GM13976 (cell line): ENCODE measurements at regions not wholly inside any gene's neighbourhood (a gene's known extent, or its start where the extent isn't known, plus 50 kb on each side); places are given as distances from the start of the nearest gene placed in this dataset.

Source experiments
- DNase-seq: peaks from one replicate; pipeline ENCODE4 v3.0.0; 2012; ENCODE audit warnings: low spot score
- CTCF ChIP-seq: IDR thresholded peaks from 2 replicates; pipeline ENCODE4 v1.5.1; 2012; ENCODE audit warnings: borderline replicate concordance, mild to moderate bottlenecking; ENCODE audit not compliant: insufficient read depth; ENCODE audit errors: extremely low read depth, missing control alignments, control extremely low read depth
- in situ Hi-C: fragments of 300-500 bp; cut with MboI; formaldehyde crosslinking; loops from one replicate; pipeline ENCODE4 v1.12.0; 2022; ENCODE audit warnings: low sequenced_read_pairs, mixed read lengths, inconsistent platforms; ENCODE audit not compliant: unreplicated experiment

GRCh38 chr11:11027288-11027687 lies 169.4 kb upstream of the ZBED5 start:
- no peak for DNase-seq
- in situ Hi-C loops = loop anchor here (10.0 to 25.0 kb wide), 3 partner anchors 232 to 758 kb away; no protein-coding TSS in a partner anchor
- no peak for TF ChIP-seq CTCF

GRCh38 chr11:11025087-11025486 lies 167.2 kb upstream of the ZBED5 start:
- in situ Hi-C loops = loop anchor here (10.0 to 25.0 kb wide), 3 partner anchors 230 to 760 kb away; no protein-coding TSS in a partner anchor
- DNase-seq = no peak
- no peak for TF ChIP-seq CTCF

GRCh38 chr11:11022125-11022730 lies 164.4 kb upstream of the ZBED5 start:
- peak; percentile 38 for DNase-seq
- TF ChIP-seq CTCF = no peak
- in situ Hi-C loops = loop anchor here (5.0 to 10.0 kb wide), 3 partner anchors 90 to 763 kb away; no protein-coding TSS in a partner anchor

- DNase-seq = no peak
- in situ Hi-C loops = loop anchor here (5.0 to 10.0 kb wide), 3 partner anchors 89 to 763 kb away; no protein-coding TSS in a partner anchor
- no peak for TF ChIP-seq CTCF
Observed at GRCh38 chr11:11021563-11021962, 163.7 kb upstream of the ZBED5 start.

- DNase-seq = no peak
- in situ Hi-C loops = loop anchor here (5.0 to 10.0 kb wide), 3 partner anchors 88 to 764 kb away; no protein-coding TSS in a partner anchor
- no peak for TF ChIP-seq CTCF
Observed at GRCh38 chr11:11020747-11021149, 162.9 kb upstream of the ZBED5 start.

- DNase-seq = no peak
- TF ChIP-seq CTCF = no peak
- in situ Hi-C loops = loop anchor here (5.0 to 10.0 kb wide), 3 partner anchors 88 to 765 kb away; no protein-coding TSS in a partner anchor
Observed at GRCh38 chr11:11020219-11020726, 162.4 kb upstream of the ZBED5 start.

- TF ChIP-seq CTCF = no peak
Observed at GRCh38 chr11:11016943-11017342, 159.1 kb upstream of the ZBED5 start.

More at GRCh38 chr11:11016943-11017342, 159.1 kb upstream of the ZBED5 start:
- no peak for DNase-seq
- in situ Hi-C loops = no loop called here
